T-helper 9 cell (primary cell): ENCODE measurements at regions not wholly inside any gene's neighbourhood (a gene's known extent, or its start where the extent isn't known, plus 50 kb on each side); places are given as distances from the start of the nearest gene placed in this dataset.

Source experiments
- DNase-seq: peaks from one replicate; pipeline ENCODE4 v3.0.0-alpha.2; 2020

- DNase-seq = no peak
These were observed 186.9 kb upstream of the STARD13 start for GRCh38 chr13:33472446-33472845.

- DNase-seq = no peak
These were observed 193.6 kb upstream of the STARD13 start for GRCh38 chr13:33479105-33479504.

- no peak for DNase-seq
These were observed 195.0 kb upstream of the STARD13 start for GRCh38 chr13:33480561-33480960.

- DNase-seq = no peak
These were observed 197.9 kb upstream of the STARD13 start for GRCh38 chr13:33483471-33483870.

GRCh38 chr13:33485247-33485646 is 199.7 kb upstream of the STARD13 start:
- DNase-seq = no peak

- no peak for DNase-seq
These were observed 202.2 kb upstream of the STARD13 start for GRCh38 chr13:33487575-33488243.

GRCh38 chr13:33489563-33489962 is 204.0 kb upstream of the STARD13 start:
- DNase-seq = no peak

GRCh38 chr13:33490461-33491327 is 205.1 kb upstream of the STARD13 start:
- no peak for DNase-seq

- DNase-seq = no peak
These were observed 208.3 kb upstream of the STARD13 start for GRCh38 chr13:33493672-33494365.

GRCh38 chr13:33494596-33495204 is 209.1 kb upstream of the STARD13 start:
- DNase-seq = no peak

GRCh38 chr13:33496336-33496735 is 210.8 kb upstream of the STARD13 start:
- DNase-seq = no peak

- DNase-seq = no peak
These were observed 211.7 kb upstream of the STARD13 start for GRCh38 chr13:33497146-33497845.

- DNase-seq = no peak
These were observed 222.5 kb upstream of the STARD13 start for GRCh38 chr13:33508060-33508459.

- DNase-seq = no peak
These were observed 224.2 kb upstream of the STARD13 start for GRCh38 chr13:33509642-33510229.

- no peak for DNase-seq
These were observed 224.9 kb upstream of the STARD13 start for GRCh38 chr13:33510350-33510970.

- no peak for DNase-seq
These were observed 227.5 kb upstream of the STARD13 start for GRCh38 chr13:33512880-33513554.

GRCh38 chr13:33514362-33514761 is 228.8 kb upstream of the STARD13 start:
- no peak for DNase-seq

GRCh38 chr13:33515146-33515545 is 229.6 kb upstream of the STARD13 start:
- DNase-seq = no peak

- no peak for DNase-seq
These were observed 232.9 kb upstream of the STARD13 start for GRCh38 chr13:33518452-33518851.

GRCh38 chr13:33519561-33520467 is 234.3 kb upstream of the STARD13 start:
- DNase-seq = no peak
